ENCODE measurements at regions not wholly inside any gene's neighbourhood (a gene's known extent, or its start where the extent isn't known, plus 50 kb on each side); places are given as distances from the start of the nearest gene placed in this dataset.
"Not testable (repeated sequence)": the region's sequence is repeated elsewhere in the genome, so short reads cannot be mapped to it uniquely, and the experiment has no call there.

DNA sequence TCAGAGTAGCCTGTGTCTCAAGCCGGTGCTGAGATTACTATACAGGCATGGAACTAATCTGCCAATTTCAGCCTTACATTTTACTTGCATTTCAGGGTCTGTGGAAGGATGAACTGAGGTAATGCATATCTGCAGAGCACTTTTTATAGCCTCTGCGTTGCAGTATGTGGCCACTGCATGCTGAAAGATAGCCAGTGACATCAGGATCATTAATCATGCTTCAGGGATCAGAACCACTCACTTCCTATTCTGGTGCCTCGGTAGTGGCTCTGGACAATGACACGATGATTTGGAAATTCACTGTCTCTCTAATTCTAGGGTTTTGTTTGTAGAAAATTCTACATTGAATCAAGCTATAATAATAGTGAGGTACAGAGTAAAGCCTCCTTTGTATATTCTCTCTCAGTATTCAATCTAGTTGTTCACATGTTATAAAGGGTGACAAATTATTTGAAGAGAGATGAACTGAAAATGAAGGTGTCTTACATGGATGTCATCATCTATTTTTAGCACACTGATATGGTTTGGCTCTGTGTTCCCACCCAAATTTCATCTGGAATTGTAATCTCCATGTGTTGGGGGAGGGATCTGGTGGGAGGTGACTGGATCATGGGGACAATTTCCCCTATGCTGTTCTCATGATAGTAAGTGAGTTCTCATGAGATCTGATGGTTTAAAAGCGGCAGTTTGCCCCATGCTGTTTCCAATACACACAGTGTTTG, 554.3 kb upstream of the MIS18BP1 start:
- no peak overlapping the region for H3K27ac ChIP-seq
- no peak for TF ChIP-seq ZFX (IDR thresholded peaks at IDR 0.05)
- TF ChIP-seq, protein P1, sequence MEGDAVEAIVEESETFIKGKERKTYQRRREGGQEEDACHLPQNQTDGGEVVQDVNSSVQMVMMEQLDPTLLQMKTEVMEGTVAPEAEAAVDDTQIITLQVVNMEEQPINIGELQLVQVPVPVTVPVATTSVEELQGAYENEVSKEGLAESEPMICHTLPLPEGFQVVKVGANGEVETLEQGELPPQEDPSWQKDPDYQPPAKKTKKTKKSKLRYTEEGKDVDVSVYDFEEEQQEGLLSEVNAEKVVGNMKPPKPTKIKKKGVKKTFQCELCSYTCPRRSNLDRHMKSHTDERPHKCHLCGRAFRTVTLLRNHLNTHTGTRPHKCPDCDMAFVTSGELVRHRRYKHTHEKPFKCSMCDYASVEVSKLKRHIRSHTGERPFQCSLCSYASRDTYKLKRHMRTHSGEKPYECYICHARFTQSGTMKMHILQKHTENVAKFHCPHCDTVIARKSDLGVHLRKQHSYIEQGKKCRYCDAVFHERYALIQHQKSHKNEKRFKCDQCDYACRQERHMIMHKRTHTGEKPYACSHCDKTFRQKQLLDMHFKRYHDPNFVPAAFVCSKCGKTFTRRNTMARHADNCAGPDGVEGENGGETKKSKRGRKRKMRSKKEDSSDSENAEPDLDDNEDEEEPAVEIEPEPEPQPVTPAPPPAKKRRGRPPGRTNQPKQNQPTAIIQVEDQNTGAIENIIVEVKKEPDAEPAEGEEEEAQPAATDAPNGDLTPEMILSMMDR (conservative IDR thresholded peaks at IDR 0.05) = no peak

DNA sequence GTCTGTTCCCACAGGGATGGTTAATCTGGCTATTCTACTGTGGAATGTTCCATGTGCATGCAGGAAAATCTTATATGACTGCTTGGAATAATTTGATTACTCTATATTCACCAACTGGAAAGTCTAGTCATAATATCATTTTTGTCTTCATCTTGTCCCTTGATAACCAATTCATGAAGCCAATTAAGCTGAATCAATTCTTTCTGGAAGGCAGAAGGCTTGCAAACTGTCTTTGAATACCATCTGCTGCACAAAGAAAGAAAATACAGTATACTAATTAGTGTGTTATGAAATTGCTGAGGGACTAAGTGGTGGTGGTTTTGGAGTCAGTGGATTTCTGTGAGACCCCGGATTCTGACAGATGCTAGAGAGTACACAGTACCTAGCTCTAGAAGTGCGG, 546.5 kb upstream of the MIS18BP1 start:
- no peak overlapping the region for H3K27ac ChIP-seq
- TF ChIP-seq, protein P1 (conservative IDR thresholded peaks at IDR 0.05) = no peak
- TF ChIP-seq ZFX (IDR thresholded peaks at IDR 0.05) = no peak

DNA sequence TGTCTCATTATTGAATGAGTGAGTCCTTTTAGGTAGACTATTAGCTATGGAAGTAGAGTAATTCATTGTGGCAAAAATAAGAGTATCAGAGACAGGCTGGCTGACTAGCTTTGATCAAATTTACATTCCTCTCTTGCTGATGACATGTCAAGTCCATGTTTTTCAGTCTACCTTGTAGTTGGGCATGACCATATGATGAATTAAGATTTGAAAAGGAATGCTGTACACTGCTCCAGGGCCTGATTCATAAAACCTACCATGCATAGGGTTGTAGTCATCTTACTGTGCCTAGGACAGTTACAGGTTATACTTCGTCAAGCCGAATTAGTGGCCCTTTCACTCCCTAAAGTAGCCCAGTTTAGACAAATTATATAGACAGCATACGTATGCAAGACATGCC, 545.7 kb upstream of the MIS18BP1 start:
- no peak overlapping the region for H3K27ac ChIP-seq
- no peak for TF ChIP-seq ZFX (IDR thresholded peaks at IDR 0.05)
- TF ChIP-seq, protein P1 (conservative IDR thresholded peaks at IDR 0.05) = no peak

DNA sequence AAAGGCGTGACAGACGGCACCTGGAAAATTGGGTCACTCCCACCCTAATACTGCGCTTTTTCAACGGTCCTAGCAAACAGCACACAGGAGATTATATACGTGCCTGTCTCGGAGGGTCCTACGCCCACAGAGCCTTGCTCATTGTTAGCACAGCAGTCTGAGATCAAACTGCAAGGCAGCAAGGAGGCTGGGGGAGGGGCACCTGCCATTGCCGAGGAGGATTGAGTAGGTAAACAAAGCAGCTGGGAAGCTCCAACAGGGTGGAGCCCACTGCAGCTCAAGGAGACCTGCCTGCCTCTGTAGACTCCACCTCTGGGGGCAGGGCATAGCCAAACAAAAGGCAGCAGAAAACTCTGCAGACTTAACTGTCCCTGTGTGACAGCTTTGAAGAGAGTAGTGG, 543.0 kb upstream of the MIS18BP1 start:
- H3K27ac ChIP-seq = not testable (repeated sequence)

DNA sequence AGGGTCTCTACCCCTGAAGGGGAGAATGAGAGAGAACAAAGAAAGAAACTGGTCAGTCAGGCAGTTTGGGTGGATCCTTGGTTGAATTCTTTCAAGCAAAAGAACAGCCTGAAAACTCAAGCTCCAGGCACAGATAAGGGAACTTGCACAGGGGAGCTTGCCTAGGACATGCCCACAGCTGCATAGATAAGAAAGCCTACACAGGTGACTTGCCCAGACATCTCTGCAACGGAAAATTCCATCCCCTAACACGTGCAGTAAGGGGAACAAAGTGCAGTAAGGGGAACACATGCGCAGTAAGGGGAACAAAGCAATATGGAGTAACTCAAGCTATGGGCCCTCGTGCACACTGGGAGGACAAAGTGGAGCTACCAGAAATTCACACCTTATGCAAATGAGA, 540.1 kb upstream of the MIS18BP1 start:
- H3K27ac ChIP-seq = no peak overlapping the region
- TF ChIP-seq, protein P1 (conservative IDR thresholded peaks at IDR 0.05) = no peak
- TF ChIP-seq ZFX (IDR thresholded peaks at IDR 0.05) = no peak

DNA sequence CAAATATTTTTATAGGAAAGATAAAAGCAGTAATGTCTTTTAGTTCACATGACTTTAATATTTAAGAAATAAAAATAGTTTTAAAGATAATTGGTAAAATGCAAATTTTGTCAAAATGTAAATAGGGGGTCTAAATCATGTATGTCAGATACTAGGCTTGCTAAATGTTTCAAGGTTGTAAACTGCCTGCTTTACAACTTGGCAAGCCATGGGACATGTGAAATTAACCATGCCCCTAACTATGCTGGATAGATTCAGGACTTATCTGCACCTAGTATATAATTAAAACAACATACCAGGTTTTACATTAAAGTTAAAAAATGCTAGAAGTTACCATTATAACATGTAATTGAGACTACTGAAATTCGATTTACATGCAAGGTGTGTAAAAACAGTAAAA, 537.3 kb upstream of the MIS18BP1 start:
- TF ChIP-seq, protein P1 (conservative IDR thresholded peaks at IDR 0.05) = no peak
- TF ChIP-seq ZFX (IDR thresholded peaks at IDR 0.05) = no peak
- H3K27ac ChIP-seq = no peak overlapping the region

DNA sequence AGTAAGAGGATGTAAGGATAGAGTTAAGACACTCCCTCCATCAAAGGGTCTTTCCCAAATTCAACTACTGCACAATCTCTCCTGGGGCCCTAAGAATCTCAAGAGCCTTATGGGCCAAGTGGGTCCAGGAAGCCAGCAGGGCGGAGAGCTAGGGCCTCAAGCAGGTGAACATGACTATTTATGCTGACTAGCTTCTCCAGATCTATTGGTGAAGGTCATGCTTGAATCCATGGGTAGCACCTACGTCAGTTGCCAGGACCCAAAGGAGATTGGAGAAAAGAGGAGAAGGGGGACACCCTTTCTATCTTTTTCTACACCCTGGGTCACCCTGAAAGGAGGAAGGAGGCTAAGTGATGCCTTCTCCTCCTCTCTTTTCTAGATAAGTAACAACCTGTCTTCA, 534.2 kb upstream of the MIS18BP1 start:
- H3K27ac ChIP-seq = no peak overlapping the region
- no peak for TF ChIP-seq ZFX (IDR thresholded peaks at IDR 0.05)
- TF ChIP-seq, protein P1 (conservative IDR thresholded peaks at IDR 0.05) = no peak

DNA sequence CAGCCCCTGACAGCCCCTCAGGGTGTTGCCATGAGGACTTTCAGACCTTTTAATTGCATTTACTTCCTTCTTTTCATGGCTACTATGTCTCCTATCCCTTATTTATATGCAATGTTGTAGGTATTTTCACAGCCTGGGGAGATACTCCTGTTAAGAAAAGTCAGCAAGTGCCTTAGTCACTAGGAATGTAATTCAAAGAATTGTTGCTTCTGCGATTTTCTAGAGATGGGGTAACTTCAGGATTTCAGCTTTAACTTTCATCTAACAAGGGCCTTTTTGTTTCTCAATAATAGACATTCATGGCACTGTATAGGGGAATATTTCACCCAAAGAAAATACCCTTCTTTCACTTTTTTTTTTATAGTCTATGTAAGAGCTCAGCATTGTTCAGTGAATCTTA, 533.3 kb upstream of the MIS18BP1 start:
- H3K27ac ChIP-seq = no peak overlapping the region
- no peak for TF ChIP-seq ZFX (IDR thresholded peaks at IDR 0.05)
- TF ChIP-seq, protein P1 (conservative IDR thresholded peaks at IDR 0.05) = no peak

Measured in C4-2B (cell line).